ENCODE measurements at regions not wholly inside any gene's neighbourhood (a gene's known extent, or its start where the extent isn't known, plus 50 kb on each side); places are given as distances from the start of the nearest gene placed in this dataset.

- Histone ChIP-seq H3K36me3 (replicated peaks in 1 of 2; ENCODE audit: control insufficient read depth in 2 of 2, insufficient read depth in 2 of 2, low read length in 2 of 2) (no peaks in the 10 kb centered on the region), H2BK5ac (ENCODE audit: low read length) (no peak overlapping the region), H3K79me1 (ENCODE audit: low read depth, low read length) (no peaks in the 10 kb centered on the region), H3K27me3 (ENCODE audit: control insufficient read depth in 3 of 3, insufficient read depth in 3 of 3, low read depth in 1 of 3, low read length in 3 of 3) (no peaks in the 10 kb centered on the region), H2AK5ac (ENCODE audit: low read depth, low read length) (no peak overlapping the region), H4K8ac (ENCODE audit: low read depth, low read length) (no peak overlapping the region), H2BK12ac (ENCODE audit: low read length) (no peak overlapping the region), H3K4me1 (ENCODE audit: control insufficient read depth in 2 of 2, insufficient read depth in 1 of 2, low read depth in 1 of 2, low read length in 2 of 2) (peaks cover 2% of the 10 kb centered on the region in 2 donors), H4K91ac (ENCODE audit: low read depth, low read length, poor library complexity) (no peak overlapping the region), H3K9me3 (replicated peaks in 1 of 2; ENCODE audit: control insufficient read depth in 2 of 2, insufficient read depth in 1 of 2, low read depth in 1 of 2, low read length in 2 of 2) (no peaks in the 10 kb centered on the region), H3K27ac (replicated peaks; ENCODE audit: low read length) (no peak overlapping the region), H3K4ac (ENCODE audit: low read length) (no peak overlapping the region), H2BK120ac (ENCODE audit: low read depth, low read length) (no peak overlapping the region), H3K14ac (ENCODE audit: low read length) (no peak overlapping the region), H3K23ac (ENCODE audit: low read depth, low read length, poor library complexity) (no peak overlapping the region), H2BK15ac (ENCODE audit: low read length) (no peak overlapping the region), H2AFZ (ENCODE audit: low read length) (no peak overlapping the region), H3K4me2 (ENCODE audit: insufficient read depth, low read length, poor library complexity, severe bottlenecking) (no peak overlapping the region), H3K9ac (ENCODE audit: low read depth, low read length, poor library complexity) (no peak overlapping the region), H3K4me3 (ENCODE audit: low read length in 2 of 2) (no peak overlapping the region), H3K18ac (ENCODE audit: low read length) (no peak overlapping the region)
- WGBS, 2 donors (ENCODE audit: extremely low coverage in 2 of 2, insufficient read length in 2 of 2, insufficient replicate concordance in 1 of 2): no CpG with 5 or more reads among the region's 3 CpGs
- no peak for DNase-seq (ENCODE audit: low spot score)
Observed at GRCh38 chr13:38577048-38577447, 109.8 kb upstream of the FREM2 start.

- no peaks in the 10 kb centered on the region for H3K9me3 ChIP-seq (replicated peaks in 1 of 2; ENCODE audit: control insufficient read depth in 2 of 2, insufficient read depth in 1 of 2, low read depth in 1 of 2, low read length in 2 of 2)
- H3K27ac ChIP-seq (replicated peaks; ENCODE audit: low read length): no peak overlapping the region
- H2BK5ac ChIP-seq (ENCODE audit: low read length): no peak overlapping the region
- no peaks in the 10 kb centered on the region for H3K27me3 ChIP-seq (ENCODE audit: control insufficient read depth in 3 of 3, insufficient read depth in 3 of 3, low read depth in 1 of 3, low read length in 3 of 3)
- H3K9ac ChIP-seq (ENCODE audit: low read depth, low read length, poor library complexity): no peak overlapping the region
- H2BK15ac ChIP-seq (ENCODE audit: low read length): no peak overlapping the region
- H3K36me3 ChIP-seq (replicated peaks in 1 of 2; ENCODE audit: control insufficient read depth in 2 of 2, insufficient read depth in 2 of 2, low read length in 2 of 2): no peaks in the 10 kb centered on the region
- H3K4me1 ChIP-seq (ENCODE audit: control insufficient read depth in 2 of 2, insufficient read depth in 1 of 2, low read depth in 1 of 2, low read length in 2 of 2): peaks cover 0 to 2% of the 10 kb centered on the region in 2 donors
- H2AFZ ChIP-seq (ENCODE audit: low read length): no peak overlapping the region
- no peak overlapping the region for H2BK12ac ChIP-seq (ENCODE audit: low read length)
- no peak overlapping the region for H2BK120ac ChIP-seq (ENCODE audit: low read depth, low read length)
- no peak overlapping the region for H4K8ac ChIP-seq (ENCODE audit: low read depth, low read length)
- no peaks in the 10 kb centered on the region for H3K79me1 ChIP-seq (ENCODE audit: low read depth, low read length)
- peak; percentile 33 for DNase-seq (ENCODE audit: low spot score)
- H3K14ac ChIP-seq (ENCODE audit: low read length): no peak overlapping the region
- H3K18ac ChIP-seq (ENCODE audit: low read length): no peak overlapping the region
- no peak overlapping the region for H3K4me2 ChIP-seq (ENCODE audit: insufficient read depth, low read length, poor library complexity, severe bottlenecking)
- no peak overlapping the region for H3K4ac ChIP-seq (ENCODE audit: low read length)
- H3K23ac ChIP-seq (ENCODE audit: low read depth, low read length, poor library complexity): no peak overlapping the region
- H2AK5ac ChIP-seq (ENCODE audit: low read depth, low read length): no peak overlapping the region
- no CpG with 5 or more reads among the region's 2 CpGs for WGBS, 2 donors (ENCODE audit: extremely low coverage in 2 of 2, insufficient read length in 2 of 2, insufficient replicate concordance in 1 of 2)
- no peak overlapping the region for H4K91ac ChIP-seq (ENCODE audit: low read depth, low read length, poor library complexity)
- no peak overlapping the region for H3K4me3 ChIP-seq (ENCODE audit: low read length in 2 of 2)
Observed at GRCh38 chr13:38582133-38582532, 104.7 kb upstream of the FREM2 start.

GRCh38 chr13:38590230-38590629 lies 96.6 kb upstream of the FREM2 start:
- H4K8ac ChIP-seq (ENCODE audit: low read depth, low read length): no peak overlapping the region
- peaks cover 0 to 2% of the 10 kb centered on the region in 2 donors for H3K4me1 ChIP-seq (ENCODE audit: control insufficient read depth in 2 of 2, insufficient read depth in 1 of 2, low read depth in 1 of 2, low read length in 2 of 2)
- no CpG with 5 or more reads among the region's 2 CpGs for WGBS, 2 donors (ENCODE audit: extremely low coverage in 2 of 2, insufficient read length in 2 of 2, insufficient replicate concordance in 1 of 2)
- H3K4me3 ChIP-seq (ENCODE audit: low read length in 2 of 2): no peak overlapping the region
- H3K23ac ChIP-seq (ENCODE audit: low read depth, low read length, poor library complexity): no peak overlapping the region
- no peaks in the 10 kb centered on the region for H3K27me3 ChIP-seq (ENCODE audit: control insufficient read depth in 3 of 3, insufficient read depth in 3 of 3, low read depth in 1 of 3, low read length in 3 of 3)
- no peak overlapping the region for H3K4me2 ChIP-seq (ENCODE audit: insufficient read depth, low read length, poor library complexity, severe bottlenecking)
- no peaks in the 10 kb centered on the region for H3K79me1 ChIP-seq (ENCODE audit: low read depth, low read length)
- H2AFZ ChIP-seq (ENCODE audit: low read length): no peak overlapping the region
- no peak overlapping the region for H3K9ac ChIP-seq (ENCODE audit: low read depth, low read length, poor library complexity)
- no peak overlapping the region for H3K27ac ChIP-seq (replicated peaks; ENCODE audit: low read length)
- no peak overlapping the region for H3K14ac ChIP-seq (ENCODE audit: low read length)
- no peaks in the 10 kb centered on the region for H3K36me3 ChIP-seq (replicated peaks in 1 of 2; ENCODE audit: control insufficient read depth in 2 of 2, insufficient read depth in 2 of 2, low read length in 2 of 2)
- no peak overlapping the region for H2BK120ac ChIP-seq (ENCODE audit: low read depth, low read length)
- H2BK5ac ChIP-seq (ENCODE audit: low read length): no peak overlapping the region
- no peak overlapping the region for H3K4ac ChIP-seq (ENCODE audit: low read length)
- no peak for DNase-seq (ENCODE audit: low spot score)
- H2AK5ac ChIP-seq (ENCODE audit: low read depth, low read length): no peak overlapping the region
- H3K18ac ChIP-seq (ENCODE audit: low read length): no peak overlapping the region
- no peak overlapping the region for H4K91ac ChIP-seq (ENCODE audit: low read depth, low read length, poor library complexity)
- H2BK12ac ChIP-seq (ENCODE audit: low read length): no peak overlapping the region
- no peak overlapping the region for H2BK15ac ChIP-seq (ENCODE audit: low read length)
- no peaks in the 10 kb centered on the region for H3K9me3 ChIP-seq (replicated peaks in 1 of 2; ENCODE audit: control insufficient read depth in 2 of 2, insufficient read depth in 1 of 2, low read depth in 1 of 2, low read length in 2 of 2)

- Histone ChIP-seq H2AK5ac (ENCODE audit: low read depth, low read length) (no peak overlapping the region), H3K36me3 (replicated peaks in 1 of 2; ENCODE audit: control insufficient read depth in 2 of 2, insufficient read depth in 2 of 2, low read length in 2 of 2) (no peaks in the 10 kb centered on the region), H3K27ac (replicated peaks; ENCODE audit: low read length) (no peak overlapping the region), H2AFZ (ENCODE audit: low read length) (no peak overlapping the region), H3K27me3 (ENCODE audit: control insufficient read depth in 3 of 3, insufficient read depth in 3 of 3, low read depth in 1 of 3, low read length in 3 of 3) (no peaks in the 10 kb centered on the region), H3K4me1 (ENCODE audit: control insufficient read depth in 2 of 2, insufficient read depth in 1 of 2, low read depth in 1 of 2, low read length in 2 of 2) (peaks cover 0 to 2% of the 10 kb centered on the region in 2 donors), H3K9me3 (replicated peaks in 1 of 2; ENCODE audit: control insufficient read depth in 2 of 2, insufficient read depth in 1 of 2, low read depth in 1 of 2, low read length in 2 of 2) (no peaks in the 10 kb centered on the region), H2BK12ac (ENCODE audit: low read length) (no peak overlapping the region), H3K79me1 (ENCODE audit: low read depth, low read length) (no peaks in the 10 kb centered on the region), H3K9ac (ENCODE audit: low read depth, low read length, poor library complexity) (no peak overlapping the region), H2BK120ac (ENCODE audit: low read depth, low read length) (no peak overlapping the region), H3K4me3 (ENCODE audit: low read length in 2 of 2) (no peak overlapping the region), H3K14ac (ENCODE audit: low read length) (no peak overlapping the region), H2BK5ac (ENCODE audit: low read length) (no peak overlapping the region), H4K91ac (ENCODE audit: low read depth, low read length, poor library complexity) (no peak overlapping the region), H3K23ac (ENCODE audit: low read depth, low read length, poor library complexity) (no peak overlapping the region), H3K4ac (ENCODE audit: low read length) (no peak overlapping the region), H2BK15ac (ENCODE audit: low read length) (no peak overlapping the region), H4K8ac (ENCODE audit: low read depth, low read length) (no peak overlapping the region), H3K4me2 (ENCODE audit: insufficient read depth, low read length, poor library complexity, severe bottlenecking) (no peak overlapping the region), H3K18ac (ENCODE audit: low read length) (no peak overlapping the region)
- DNase-seq (ENCODE audit: low spot score): no peak
- no CpG with 5 or more reads among the region's 6 CpGs for WGBS, 2 donors (ENCODE audit: extremely low coverage in 2 of 2, insufficient read length in 2 of 2, insufficient replicate concordance in 1 of 2)
Observed at GRCh38 chr13:38590796-38591507, 95.9 kb upstream of the FREM2 start.

Measured in neuronal stem cell (in vitro differentiated cells).